Stimulated activated naive CD8-positive, alpha-beta T cell treated with anti-CD3 and anti-CD28 coated beads, Interleukin-15, Interleukin-2, amounts not matched to agents 100 U/mL and 50 U/mL, for 24 hours (primary cell): ENCODE measurements at regions not wholly inside any gene's neighbourhood (a gene's known extent, or its start where the extent isn't known, plus 50 kb on each side); places are given as distances from the start of the nearest gene placed in this dataset.
A peak's percentile ranks its signal among the peaks of the same experiment; 100 is the strongest.
"Not testable (repeated sequence)": the region's sequence is repeated elsewhere in the genome, so short reads cannot be mapped to it uniquely, and the experiment has no call there.

Source experiments
- ATAC-seq: fragments of 150-1000 bp; cut with Tn5 transposase; one replicate; pipeline ENCODE4 v1.10.0; 2021
- DNase-seq: peaks from one replicate; pipeline ENCODE4 v3.0.0; 2021

- no peak for ATAC-seq
- no peak for DNase-seq
Observed at GRCh38 chr6:22106961-22107360, 189.9 kb downstream of the PRL start.

- ATAC-seq, result peak; percentile 52
Observed at GRCh38 chr6:22108199-22108598, 188.6 kb downstream of the PRL start.

GRCh38 chr6:22110061-22110460 is 186.8 kb downstream of the PRL start:
- DNase-seq, result no peak
- no peak for ATAC-seq

More at GRCh38 chr6:22108199-22108598, 188.6 kb downstream of the PRL start:
- no peak for DNase-seq

GRCh38 chr6:22112461-22112860 is 184.4 kb downstream of the PRL start:
- no peak for DNase-seq
- ATAC-seq, result no peak

GRCh38 chr6:22113026-22113766 is 183.6 kb downstream of the PRL start:
- DNase-seq (no peak), ATAC-seq (no peak)

GRCh38 chr6:22115559-22115958 is 181.3 kb downstream of the PRL start:
- DNase-seq (no peak), ATAC-seq (no peak)

GRCh38 chr6:22117631-22118030 is 179.2 kb downstream of the PRL start:
- DNase-seq (no peak), ATAC-seq (no peak)

- no peak for ATAC-seq
Observed at GRCh38 chr6:22119500-22119899, 177.3 kb downstream of the PRL start.

GRCh38 chr6:22124756-22125155 is 172.1 kb downstream of the PRL start:
- DNase-seq, result no peak
- no peak for ATAC-seq

More at GRCh38 chr6:22119500-22119899, 177.3 kb downstream of the PRL start:
- DNase-seq, result no peak

GRCh38 chr6:22126910-22127309 is 169.9 kb downstream of the PRL start:
- DNase-seq (no peak), ATAC-seq (no peak)

- no peak for DNase-seq
- ATAC-seq, result no peak
Observed at GRCh38 chr6:22129751-22130150, 167.1 kb downstream of the PRL start.

GRCh38 chr6:22132656-22133055 is 164.2 kb downstream of the PRL start:
- no peak for ATAC-seq
- DNase-seq, result no peak

GRCh38 chr6:22133357-22133756 is 163.5 kb downstream of the PRL start:
- ATAC-seq, result no peak
- DNase-seq, result no peak

GRCh38 chr6:22134308-22134707 is 162.5 kb downstream of the PRL start:
- DNase-seq, result no peak
- no peak for ATAC-seq

- DNase-seq, result no peak
- no peak for ATAC-seq
Observed at GRCh38 chr6:22135395-22135794, 161.4 kb downstream of the PRL start.

GRCh38 chr6:22140736-22141135 is 156.1 kb downstream of the PRL start:
- not testable (repeated sequence) for DNase-seq, ATAC-seq

- DNase-seq (no peak), ATAC-seq (peak; percentile 28)
Observed at GRCh38 chr6:22141241-22141745, 155.5 kb downstream of the PRL start.

- no peak for ATAC-seq
Observed at GRCh38 chr6:22142856-22143255, 154.0 kb downstream of the PRL start.

GRCh38 chr6:22145376-22145775 is 151.5 kb downstream of the PRL start:
- ATAC-seq, result no peak

More at GRCh38 chr6:22142856-22143255, 154.0 kb downstream of the PRL start:
- no peak for DNase-seq

GRCh38 chr6:22145823-22146677 is 150.8 kb downstream of the PRL start:
- ATAC-seq (no peak), DNase-seq (no peak)

More at GRCh38 chr6:22145376-22145775, 151.5 kb downstream of the PRL start:
- DNase-seq, result no peak

- ATAC-seq (no peak), DNase-seq (no peak)
Observed at GRCh38 chr6:22146678-22146930, 150.2 kb downstream of the PRL start.

GRCh38 chr6:22146931-22147701 is 149.7 kb downstream of the PRL start:
- DNase-seq (no peak), ATAC-seq (peak; percentile 9)
